Tibial nerve (tissue), 4 donors: ENCODE measurements at regions not wholly inside any gene's neighbourhood (a gene's known extent, or its start where the extent isn't known, plus 50 kb on each side); places are given as distances from the start of the nearest gene placed in this dataset.

Experiments used
- DNase-seq, 2 donors: peaks; one replicate each; pipeline ENCODE4 v3.0.0-alpha.2; 2019; ENCODE audit warnings: low spot score in 2 of 2
- H3K27ac ChIP-seq, 4 donors: fragments of 200-600 bp; sonication (generic) in 3 of 4; one replicate each; pipeline ENCODE4 v1.5.1; 2017 to 2019; ENCODE audit warnings: mild to moderate bottlenecking in 1 of 4
- H3K27me3 ChIP-seq, 2 donors: fragments of 200-600 bp; sonication (generic) in 1 of 2; one replicate each; pipeline versions ENCODE4 v1.5.1 to v1.6.0; 2017 to 2019
- H3K36me3 ChIP-seq, 3 donors: fragments of 200-600 bp; sonication (generic); one replicate each; pipeline ENCODE4 v1.5.1; 2018 to 2019
- H3K4me1 ChIP-seq, 4 donors: fragments of 200-600 bp; sonication (generic) in 3 of 4; one replicate each; pipeline ENCODE4 v1.5.1; 2017 to 2019
- H3K4me3 ChIP-seq, 4 donors: fragments of 200-600 bp; sonication (generic) in 3 of 4; one replicate each; pipeline ENCODE4 v1.5.1; 2017 to 2019; ENCODE audit warnings: mild to moderate bottlenecking in 1 of 4, moderate library complexity in 1 of 4
- H3K9me3 ChIP-seq, 4 donors: fragments of 200-600 bp; sonication (generic) in 3 of 4; one replicate each; pipeline ENCODE4 v1.5.1; 2017 to 2019
- CTCF ChIP-seq, 5 experiments: fragments of 200-600 bp in 3 of 5; fragments of 450-650 bp in 2 of 5; sonication (generic) in 3 of 5; IDR thresholded peaks; one replicate each; pipeline ENCODE4 v1.5.1; 2016 to 2019; ENCODE audit warnings: antibody characterized with exemption in 5 of 5, mild to moderate bottlenecking in 3 of 5, moderate library complexity in 2 of 5
- EP300 ChIP-seq, 2 donors: sonication (generic); formaldehyde crosslinking; IDR thresholded peaks; one replicate each; pipeline ENCODE4 v1.6.1; 2017; ENCODE audit warnings: antibody characterized with exemption in 2 of 2, mild to moderate bottlenecking in 1 of 2
- POLR2A ChIP-seq, 2 donors: fragments of 450-650 bp; IDR thresholded peaks; one replicate each; pipeline ENCODE4 v1.6.1; 2017; ENCODE audit warnings: antibody characterized with exemption in 2 of 2, mild to moderate bottlenecking in 2 of 2, moderate library complexity in 2 of 2
- WGBS, 2 donors: methylation state at CpG; one replicate each; pipeline ENCODE4 v1.1.5; 2018; 5-methylcytosine and 5-hydroxymethylcytosine counted together

- 51 to 66% methylated on average over 4 of the region's 4 CpGs for WGBS, 2 donors
- Histone ChIP-seq H3K9me3 (peaks cover 0 to 4% (median 0%) of the 10 kb centered on the region in 4 donors), H3K36me3 (no peaks in the 10 kb centered on the region), H3K27me3 (no peaks in the 10 kb centered on the region), H3K4me1 (no peaks in the 10 kb centered on the region), H3K27ac (no peak overlapping the region), H3K4me3 (no peak overlapping the region)
- DNase-seq, result no peak
- TF ChIP-seq EP300 (IDR thresholded peaks at IDR 0.05) (no peak), CTCF (IDR thresholded peaks at IDR 0.05) (no peak), POLR2A (IDR thresholded peaks at IDR 0.05) (no peak)
Observed at GRCh38 chr5:19143935-19144334, 844.1 kb downstream of the CDH18 start.

DNA sequence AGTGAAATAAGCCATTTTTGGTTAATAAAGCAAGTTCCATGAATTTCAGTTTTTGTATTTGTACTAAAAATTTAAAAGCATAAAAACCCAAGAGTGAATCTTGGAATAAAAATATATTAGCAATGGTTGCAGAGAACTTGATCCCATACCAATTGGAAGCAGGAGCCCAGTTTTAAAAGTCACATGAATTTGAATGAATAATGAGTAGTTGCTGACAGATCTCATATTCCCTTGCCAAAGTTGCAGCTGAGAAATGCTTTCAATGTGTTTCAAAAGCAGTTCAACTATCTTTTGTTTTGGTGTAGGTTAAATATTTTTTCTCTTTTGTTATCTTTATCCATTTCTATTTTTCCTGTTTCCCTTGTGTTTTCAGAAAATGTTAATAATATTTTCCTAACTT lies 818.6 kb downstream of the CDH18 start:
- no peak for DNase-seq
- H3K27me3 ChIP-seq, result no peaks in the 10 kb centered on the region
- no peak for TF ChIP-seq POLR2A (IDR thresholded peaks at IDR 0.05)
- TF ChIP-seq CTCF (IDR thresholded peaks at IDR 0.05), result no peak
- TF ChIP-seq EP300 (IDR thresholded peaks at IDR 0.05), result no peak
- H3K36me3 ChIP-seq, result no peaks in the 10 kb centered on the region
- no peaks in the 10 kb centered on the region for H3K4me1 ChIP-seq
- no peak overlapping the region for H3K27ac ChIP-seq
- H3K9me3 ChIP-seq, result no peaks in the 10 kb centered on the region
- H3K4me3 ChIP-seq, result no peak overlapping the region

- H3K27ac ChIP-seq, result no peak overlapping the region
- no peaks in the 10 kb centered on the region for H3K36me3 ChIP-seq
Observed at GRCh38 chr5:19172926-19173470, 815.0 kb downstream of the CDH18 start.

GRCh38 chr5:19175776-19176570 lies 812.0 kb downstream of the CDH18 start:
- no peaks in the 10 kb centered on the region for H3K36me3 ChIP-seq
- no peaks in the 10 kb centered on the region for H3K9me3 ChIP-seq
- no peaks in the 10 kb centered on the region for H3K4me1 ChIP-seq
- TF ChIP-seq CTCF (IDR thresholded peaks at IDR 0.05), result no peak
- no peak for TF ChIP-seq POLR2A (IDR thresholded peaks at IDR 0.05)
- TF ChIP-seq EP300 (IDR thresholded peaks at IDR 0.05), result no peak
- DNase-seq, result no peak
- no peak overlapping the region for H3K27ac ChIP-seq
- H3K27me3 ChIP-seq, result no peaks in the 10 kb centered on the region
- WGBS, 2 donors, result 43 to 48% methylated on average over 3 of the region's 3 CpGs
- no peak overlapping the region for H3K4me3 ChIP-seq

More at GRCh38 chr5:19172926-19173470, 815.0 kb downstream of the CDH18 start:
- no peaks in the 10 kb centered on the region for H3K27me3 ChIP-seq
- no peak for DNase-seq
- no peaks in the 10 kb centered on the region for H3K9me3 ChIP-seq
- TF ChIP-seq CTCF (IDR thresholded peaks at IDR 0.05) (no peak), EP300 (IDR thresholded peaks at IDR 0.05) (no peak), POLR2A (IDR thresholded peaks at IDR 0.05) (no peak)
- WGBS, 2 donors, result 86 to 88% methylated on average over 6 of the region's 6 CpGs
- no peak overlapping the region for H3K4me3 ChIP-seq
- H3K4me1 ChIP-seq, result no peaks in the 10 kb centered on the region

DNA sequence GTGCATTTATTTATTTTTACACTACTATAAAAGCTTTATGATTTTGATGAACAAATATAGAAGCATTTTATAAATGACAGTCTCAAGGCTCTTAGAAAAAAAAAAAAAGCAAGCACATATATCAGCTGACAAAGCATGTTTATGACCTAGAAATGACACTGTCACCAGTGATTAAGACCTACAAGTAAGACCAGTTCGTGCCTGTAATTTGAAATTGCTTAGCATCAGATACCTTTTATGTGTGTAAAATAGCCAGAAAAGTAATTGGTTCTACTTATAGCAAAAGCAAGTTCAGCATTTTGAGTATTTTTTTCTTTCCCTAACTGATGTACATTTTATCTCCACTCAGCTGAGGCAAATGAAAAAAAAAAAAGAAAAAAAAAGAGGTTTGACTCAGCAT lies 808.4 kb downstream of the CDH18 start:
- Histone ChIP-seq H3K9me3 (no peaks in the 10 kb centered on the region), H3K27me3 (no peaks in the 10 kb centered on the region), H3K4me3 (no peak overlapping the region), H3K4me1 (no peaks in the 10 kb centered on the region), H3K27ac (no peak overlapping the region), H3K36me3 (no peaks in the 10 kb centered on the region)
- TF ChIP-seq EP300 (IDR thresholded peaks at IDR 0.05) (no peak), POLR2A (IDR thresholded peaks at IDR 0.05) (no peak), CTCF (IDR thresholded peaks at IDR 0.05) (no peak)
- 14 to 25% methylated on average over 1 of the region's 1 CpG for WGBS, 2 donors
- DNase-seq, result no peak
